SIG-M5 treated with dmso at 0.1 percent for 504 hours (cell line): ENCODE measurements at regions not wholly inside any gene's neighbourhood (a gene's known extent, or its start where the extent isn't known, plus 50 kb on each side); places are given as distances from the start of the nearest gene placed in this dataset.

Experiments
- DNase-seq: peaks from one replicate; lab custom pipeline; 2025; ENCODE audit not compliant: unreplicated experiment; lab: John Stamatoyannopoulos, UW

DNA sequence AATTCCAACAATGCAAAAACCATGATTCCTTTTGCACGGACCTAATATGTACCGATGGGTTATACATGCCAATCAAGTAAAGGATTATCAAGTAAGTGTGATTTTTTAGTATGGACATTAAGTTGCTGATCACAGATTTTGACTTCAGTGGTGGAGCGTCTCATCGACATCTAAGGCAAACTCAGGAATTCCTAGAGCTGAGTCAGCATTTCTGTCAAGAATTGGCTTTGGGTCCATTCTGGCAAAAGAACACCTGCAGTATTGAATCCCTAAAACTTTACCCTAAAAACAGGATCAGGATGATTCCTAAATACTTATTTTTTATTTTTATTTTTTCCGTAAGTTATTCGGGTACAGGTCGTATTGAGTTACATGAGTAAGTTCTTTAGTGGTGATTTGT, 83.6 kb downstream of the HPGD start:
- no peak for DNase-seq

DNA sequence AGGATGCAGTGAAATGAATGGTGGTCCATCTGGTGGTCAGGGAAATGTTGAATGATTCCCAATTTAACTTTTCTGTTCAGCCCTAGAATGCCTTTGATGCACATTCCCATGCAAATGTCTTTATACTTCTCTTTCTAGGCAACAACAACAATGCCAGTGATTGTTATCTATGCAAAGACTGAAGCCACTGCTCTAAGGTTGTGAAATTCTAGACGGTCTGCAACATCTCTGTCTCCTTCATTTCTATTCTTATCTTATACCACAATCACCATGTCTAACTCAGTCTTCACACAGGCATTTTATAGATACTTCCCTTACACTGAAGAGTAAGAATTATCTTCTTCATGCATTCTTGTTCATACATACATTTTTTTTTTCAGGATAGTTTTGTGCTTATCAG, 84.5 kb downstream of the HPGD start:
- DNase-seq: no peak

DNA sequence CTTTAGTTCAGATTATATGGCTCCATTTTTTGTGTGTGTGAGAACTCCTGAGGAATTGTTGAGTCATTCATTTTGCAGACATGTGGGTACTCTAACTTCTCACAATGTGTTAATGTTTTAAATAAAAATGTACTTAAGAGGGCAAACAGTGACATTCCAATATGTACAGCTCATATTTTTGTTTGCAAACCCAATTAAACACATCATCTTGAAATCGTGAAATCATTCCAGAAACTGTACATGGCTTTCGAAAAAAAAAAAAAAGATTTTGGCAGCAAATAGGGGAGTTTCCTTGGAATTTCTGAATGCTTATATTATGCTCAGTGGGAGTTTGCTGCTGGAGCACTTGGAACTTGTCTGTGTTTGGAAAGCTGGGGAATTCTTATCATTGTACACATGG, 85.0 kb downstream of the HPGD start:
- DNase-seq: no peak

DNA sequence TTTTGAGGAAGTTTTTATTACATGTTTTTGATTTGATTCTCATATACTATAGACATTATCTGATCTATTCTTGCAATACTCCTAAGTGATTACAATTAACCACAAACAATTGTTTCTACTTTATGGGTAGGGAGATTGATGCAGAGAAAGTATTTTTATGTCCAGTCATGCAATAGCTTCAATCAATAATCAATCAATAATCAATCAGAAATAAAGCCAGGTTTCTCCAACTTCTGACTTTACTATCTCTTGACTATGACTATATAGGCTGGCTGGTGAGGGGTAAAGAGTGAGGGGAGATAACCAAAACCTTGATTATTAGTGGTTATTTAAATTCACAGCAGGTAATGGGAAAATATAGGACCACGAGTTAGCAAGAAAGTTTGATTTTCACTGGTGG, 85.9 kb downstream of the HPGD start:
- DNase-seq: no peak

DNA sequence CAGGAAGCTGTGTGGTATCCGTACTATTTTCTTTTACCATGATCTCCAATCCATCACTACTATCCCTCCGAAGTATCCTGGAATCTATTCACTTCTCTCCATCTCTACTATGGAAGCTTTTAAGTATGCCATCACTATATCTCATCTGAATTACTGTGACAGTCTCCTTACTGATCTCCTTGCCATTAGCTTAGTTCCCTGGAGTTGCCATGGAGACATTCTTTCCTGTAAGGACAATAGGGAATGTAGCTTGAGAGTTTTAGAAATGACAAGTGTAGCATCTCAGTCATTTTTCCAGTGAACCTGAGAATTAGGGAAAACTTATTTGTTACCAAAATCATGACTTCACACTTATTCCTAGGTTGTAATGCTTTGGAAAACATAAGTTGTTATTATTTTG, 86.3 kb downstream of the HPGD start:
- no peak for DNase-seq

DNA sequence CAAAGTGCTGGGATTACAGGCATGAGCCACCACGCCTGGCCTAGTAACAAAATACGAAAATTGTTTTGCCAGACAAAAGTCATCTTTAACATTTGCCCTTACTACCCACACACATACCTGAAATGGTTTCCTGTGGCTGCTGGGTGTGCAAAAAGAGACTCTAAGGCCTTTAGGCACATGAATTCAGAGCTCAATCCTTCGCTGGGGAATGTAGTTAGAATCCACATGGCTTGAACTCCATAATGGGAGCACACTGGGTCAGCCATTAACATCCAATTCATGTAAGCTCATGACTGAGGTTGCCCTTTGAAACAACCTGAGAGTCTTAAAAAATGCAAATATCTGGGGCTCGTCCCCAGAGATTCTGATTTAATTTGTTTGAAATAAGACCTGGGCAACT, 87.8 kb downstream of the HPGD start:
- DNase-seq: no peak

DNA sequence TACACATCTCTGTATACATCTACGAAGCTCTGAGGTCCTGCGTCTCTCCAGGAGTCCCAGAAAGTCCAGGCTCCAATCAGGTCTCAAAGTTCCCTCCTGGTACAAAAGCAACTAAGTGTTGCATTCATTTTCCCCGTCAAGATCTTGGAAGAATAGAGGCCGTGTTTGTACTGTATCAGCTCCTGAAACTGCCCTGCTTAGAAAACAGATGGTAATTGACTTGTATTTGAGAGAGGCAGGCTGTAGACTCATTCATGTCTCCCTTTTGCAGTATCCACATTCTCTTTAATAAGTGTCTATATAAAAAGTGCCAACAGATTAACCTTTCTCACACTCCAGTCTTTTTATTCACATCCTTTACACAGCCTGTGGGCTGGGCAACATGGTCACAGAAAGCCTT, 91.7 kb downstream of the HPGD start:
- DNase-seq: no peak

DNA sequence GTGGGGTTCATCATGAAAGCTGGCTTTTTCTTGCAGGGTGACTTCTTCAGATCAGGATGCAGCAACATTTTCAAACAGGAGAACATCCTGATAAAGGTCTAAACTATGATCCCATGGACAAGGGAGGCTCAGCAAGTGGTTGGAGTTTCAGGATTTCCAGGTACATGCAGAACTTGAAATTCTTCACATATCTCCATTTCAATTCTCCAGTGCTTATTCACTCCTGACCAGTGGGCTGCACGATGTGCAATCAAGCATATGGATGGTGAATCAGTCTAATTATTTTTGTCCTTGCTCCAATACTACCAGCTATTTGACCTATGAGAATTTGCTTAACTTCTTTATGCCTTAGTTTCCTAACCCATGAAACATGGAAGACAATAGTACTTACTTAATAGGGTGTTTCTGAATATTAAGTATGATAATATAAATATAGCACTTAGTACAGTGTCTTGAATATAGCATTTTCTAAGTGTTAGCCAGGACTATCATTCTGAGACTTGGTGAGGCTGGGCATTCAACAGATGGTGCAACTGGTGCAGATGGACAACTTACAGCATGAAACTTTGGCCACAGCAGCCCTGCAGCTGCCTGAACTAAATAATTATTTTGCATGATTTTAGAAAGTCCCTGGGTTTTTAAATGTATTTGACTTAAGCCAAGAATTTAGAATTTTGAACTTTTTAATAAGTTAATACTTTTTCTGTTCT, 92.4 kb downstream of the HPGD start:
- DNase-seq: no peak

DNA sequence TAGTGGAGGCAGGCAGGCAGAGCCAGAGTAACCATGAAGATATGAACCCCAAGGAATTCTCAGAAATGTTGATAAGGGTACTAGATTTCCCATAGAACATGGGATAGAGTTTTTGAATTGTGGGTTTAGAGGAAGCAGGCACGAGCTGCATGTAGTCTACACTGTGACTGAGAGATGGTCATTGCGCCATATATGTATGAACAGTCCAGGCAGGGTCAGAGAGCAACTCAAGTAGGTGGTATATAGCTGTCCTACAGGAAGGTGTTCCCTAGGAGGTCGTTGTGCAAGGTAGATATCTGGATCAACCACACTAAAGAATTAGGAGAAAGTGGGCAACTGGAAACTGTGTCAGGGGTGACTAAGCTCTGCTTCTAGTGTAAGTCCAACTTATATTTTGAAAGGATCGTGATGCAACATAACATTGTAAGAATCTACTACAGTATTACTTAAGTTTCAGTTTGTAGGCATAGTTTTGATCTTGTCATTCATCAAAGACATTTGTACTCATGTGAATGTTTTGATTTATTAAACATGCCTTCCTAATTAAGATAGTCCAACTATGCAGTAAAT, 94.6 kb downstream of the HPGD start:
- DNase-seq: no peak

DNA sequence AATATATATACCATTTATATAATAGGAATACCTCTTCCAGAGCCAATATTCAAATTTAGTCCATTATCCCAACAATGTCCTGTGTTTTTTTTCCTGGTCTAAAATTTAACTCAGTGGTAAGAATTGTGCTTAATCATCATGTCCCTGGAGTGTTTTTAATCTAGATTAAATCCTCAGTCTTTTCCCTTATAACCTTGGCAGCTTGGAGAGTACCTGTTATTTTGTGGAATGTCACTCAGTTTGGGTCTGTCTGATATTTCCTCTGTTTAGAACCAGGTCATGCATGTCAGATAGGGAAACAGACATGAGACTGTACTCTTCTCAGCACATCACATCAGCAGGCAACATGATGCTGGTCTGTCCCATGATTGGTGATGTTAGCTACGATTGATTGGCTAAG, 96.6 kb downstream of the HPGD start:
- no peak for DNase-seq

DNA sequence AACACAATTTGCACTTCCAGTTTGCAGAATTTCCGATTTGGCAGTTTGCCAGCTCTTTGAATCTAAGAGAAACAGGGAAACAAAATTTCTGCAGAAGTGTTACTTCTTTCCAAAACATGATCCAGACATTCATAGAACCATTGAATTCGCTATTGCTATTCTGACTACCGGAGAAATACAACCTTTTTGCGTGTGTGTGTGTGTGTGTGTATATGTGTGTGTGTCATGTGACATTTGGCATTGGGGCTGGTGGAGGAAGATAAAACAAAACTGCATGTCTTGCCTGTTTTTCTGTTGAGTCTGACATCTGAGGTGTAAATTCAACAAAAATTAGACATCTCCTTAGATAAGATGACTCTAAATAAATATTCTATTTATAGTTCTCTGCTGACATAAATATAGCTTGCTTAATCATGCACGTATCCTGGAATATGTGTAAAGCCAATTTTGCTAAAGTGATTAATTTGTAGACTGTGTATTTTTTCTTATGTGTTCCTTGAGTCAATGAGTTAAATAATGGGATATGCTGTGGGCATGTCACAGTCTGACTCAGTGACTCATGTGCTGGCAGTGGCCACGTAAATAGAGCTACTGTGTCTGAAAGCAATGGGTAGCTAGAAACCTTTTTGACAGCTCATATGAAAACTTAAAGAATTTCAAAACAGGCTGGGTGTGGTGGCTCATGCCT, 98.9 kb downstream of the HPGD start:
- no peak for DNase-seq

DNA sequence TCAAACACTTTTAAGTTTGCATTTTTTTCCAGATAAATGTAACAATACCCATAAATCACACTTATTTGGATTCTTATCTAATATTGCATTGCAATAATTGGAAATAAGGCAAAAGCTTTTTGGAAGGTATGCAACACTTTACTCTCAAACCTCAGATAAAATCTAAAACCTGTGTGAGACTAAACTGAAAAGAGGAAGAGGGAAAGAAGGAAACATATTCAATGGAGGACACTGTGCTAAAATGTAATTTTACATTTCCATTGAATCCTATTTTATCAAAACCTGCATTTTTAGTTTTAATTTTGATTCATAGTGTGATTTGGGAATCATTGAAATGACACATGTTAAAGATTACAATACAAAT, 99.4 kb downstream of the HPGD start:
- peak; percentile 7 for DNase-seq

DNA sequence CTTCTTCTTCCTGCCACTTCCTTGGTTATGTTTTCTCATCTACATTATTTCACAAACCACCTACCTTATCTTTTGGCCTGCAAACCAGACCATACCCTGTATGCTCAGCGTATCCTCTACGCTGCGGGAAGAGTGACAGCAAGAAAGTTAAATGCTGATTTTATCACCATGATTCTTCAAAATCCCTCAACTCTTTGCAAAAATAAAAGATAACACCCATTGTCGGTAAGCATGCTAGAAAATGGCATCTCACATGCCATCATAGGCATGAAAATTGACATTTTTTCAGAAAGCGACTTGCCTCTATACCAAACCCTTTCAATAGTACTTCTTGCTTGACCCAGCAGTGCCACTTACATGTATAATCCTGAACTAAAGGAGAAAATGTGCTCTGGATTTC, 102.0 kb downstream of the HPGD start:
- no peak for DNase-seq

DNA sequence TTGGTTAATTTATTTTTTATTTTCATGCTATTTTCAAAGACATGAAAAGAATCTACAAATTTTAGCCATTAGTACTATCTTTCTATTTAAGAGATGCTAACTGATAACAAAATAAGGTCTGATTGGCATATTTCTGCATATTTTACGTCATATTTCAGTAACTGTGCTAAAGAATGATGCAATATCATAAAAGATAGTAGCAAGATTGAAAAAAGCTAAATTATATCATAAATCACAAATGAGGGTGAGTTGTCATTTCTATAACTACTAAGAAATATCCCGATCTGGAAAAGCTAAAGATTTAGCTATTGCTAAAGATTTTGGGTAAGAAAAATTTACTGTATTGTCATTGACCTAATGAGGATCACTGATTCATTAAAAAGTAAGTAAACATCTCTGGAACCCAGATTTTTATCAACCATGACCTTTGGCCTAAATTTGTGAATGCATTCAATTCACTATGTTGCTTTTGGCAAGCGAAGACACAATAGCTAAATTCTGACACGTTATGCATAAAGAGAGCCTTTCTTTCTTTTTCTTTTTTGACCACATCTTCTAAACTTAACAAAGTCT, 103.6 kb downstream of the HPGD start:
- no peak for DNase-seq

DNA sequence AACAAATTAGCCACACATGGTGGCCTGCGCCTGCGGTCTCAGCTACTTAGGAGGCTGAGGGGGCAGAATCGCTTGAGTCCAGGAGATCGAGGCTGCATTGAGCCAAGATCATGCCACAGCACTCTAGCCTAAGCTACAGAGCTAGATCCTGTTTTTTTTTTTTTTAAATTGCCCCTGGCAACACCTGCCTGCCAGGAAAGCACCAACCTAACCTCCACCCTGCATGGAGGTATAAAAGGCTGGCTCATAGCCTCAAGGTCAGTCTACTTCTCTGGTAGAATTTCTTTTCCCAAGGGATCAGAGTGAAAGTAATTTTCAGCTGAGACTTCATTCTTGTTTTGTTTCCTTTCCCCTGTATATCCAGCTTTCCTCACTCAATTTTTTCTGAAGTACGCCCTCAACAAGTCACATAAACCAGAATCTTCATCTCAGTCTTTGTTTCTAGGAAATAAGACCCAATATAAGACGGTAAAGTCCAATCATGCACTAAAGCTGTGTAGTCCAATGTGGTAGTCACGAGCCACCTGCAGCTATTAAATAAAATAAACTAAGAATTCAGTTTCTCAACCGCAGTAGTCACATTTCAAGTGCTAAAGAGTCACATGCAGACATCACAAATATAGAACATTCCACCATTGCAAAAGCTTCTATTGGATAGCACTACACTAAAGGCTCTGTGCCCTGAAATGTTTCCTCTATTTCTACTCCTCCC, 113.3 kb downstream of the HPGD start:
- DNase-seq: no peak

DNA sequence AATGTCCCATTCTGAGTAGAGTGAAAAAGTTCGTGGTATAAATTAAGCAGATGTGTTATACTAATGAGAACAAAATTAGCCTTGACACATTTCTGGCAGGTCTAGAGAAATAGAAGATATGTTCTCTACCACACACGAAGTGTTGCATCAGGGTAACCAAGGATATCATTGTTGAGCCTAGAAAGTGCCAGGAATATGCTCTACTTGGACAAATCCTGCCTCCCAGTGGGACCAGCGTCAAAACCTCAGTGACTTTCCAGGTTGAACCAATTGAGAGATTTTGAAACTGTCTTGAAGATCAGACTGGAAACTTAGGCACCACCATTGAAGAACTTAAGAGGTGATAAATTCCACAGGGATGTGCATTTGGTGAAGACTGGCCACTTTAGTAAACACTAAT, 115.9 kb downstream of the HPGD start:
- no peak for DNase-seq

DNA sequence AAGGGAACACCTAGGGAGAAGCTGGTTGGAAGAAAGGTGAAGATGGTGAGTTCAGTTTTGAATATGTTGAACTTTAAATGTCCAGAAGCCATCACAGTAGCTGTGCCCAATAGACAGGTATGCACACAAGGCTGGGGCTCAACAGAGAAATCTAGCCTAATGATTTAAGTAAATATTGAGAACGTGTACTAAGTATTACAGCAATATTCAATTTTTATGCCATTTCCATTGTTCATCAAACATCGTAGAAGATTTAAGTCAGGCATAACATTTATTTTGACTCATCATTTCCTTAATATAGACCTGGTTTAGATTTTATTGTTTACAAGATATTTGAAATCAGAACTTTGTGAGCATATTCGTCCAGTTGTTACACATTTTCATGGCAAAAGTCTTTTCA, 116.4 kb downstream of the HPGD start:
- DNase-seq: no peak

DNA sequence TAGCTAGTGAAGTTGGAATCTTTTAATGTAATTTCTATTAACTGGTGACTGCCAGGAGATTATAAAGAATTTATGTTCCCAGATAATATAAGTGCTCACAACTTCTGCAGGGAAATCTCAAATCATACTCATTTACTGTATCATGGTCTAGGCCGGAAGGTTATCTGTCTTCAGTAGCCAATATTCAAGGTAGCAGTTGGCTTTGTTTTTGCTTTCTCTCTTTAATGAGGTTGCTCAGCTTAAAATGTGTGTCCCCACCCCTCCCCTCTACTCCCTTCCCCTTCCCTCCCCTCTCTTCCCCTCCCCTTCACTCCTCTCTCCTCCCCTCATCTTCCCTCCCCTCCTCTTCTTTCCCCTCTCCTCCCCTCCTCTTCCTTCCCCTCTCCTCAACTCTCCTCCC, 117.6 kb downstream of the HPGD start:
- DNase-seq: no peak

DNA sequence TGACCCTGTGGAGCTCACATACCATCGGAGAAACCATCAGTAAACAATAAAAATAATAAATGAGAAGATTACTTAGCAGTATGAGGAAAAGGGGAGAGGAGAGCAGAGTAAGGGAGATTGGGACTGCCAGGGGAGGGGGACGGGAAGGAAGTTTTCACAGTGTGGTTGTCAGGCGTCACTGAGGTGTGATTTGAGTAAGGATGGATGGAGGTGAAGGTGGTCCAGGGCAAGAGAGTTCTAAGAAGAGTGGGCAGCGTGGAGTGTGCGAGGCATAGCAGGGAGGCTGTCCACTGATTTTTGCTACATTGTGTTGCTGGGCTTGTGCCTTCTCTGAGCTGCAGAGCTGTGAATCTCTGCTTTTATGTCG, 119.1 kb downstream of the HPGD start:
- DNase-seq: no peak

DNA sequence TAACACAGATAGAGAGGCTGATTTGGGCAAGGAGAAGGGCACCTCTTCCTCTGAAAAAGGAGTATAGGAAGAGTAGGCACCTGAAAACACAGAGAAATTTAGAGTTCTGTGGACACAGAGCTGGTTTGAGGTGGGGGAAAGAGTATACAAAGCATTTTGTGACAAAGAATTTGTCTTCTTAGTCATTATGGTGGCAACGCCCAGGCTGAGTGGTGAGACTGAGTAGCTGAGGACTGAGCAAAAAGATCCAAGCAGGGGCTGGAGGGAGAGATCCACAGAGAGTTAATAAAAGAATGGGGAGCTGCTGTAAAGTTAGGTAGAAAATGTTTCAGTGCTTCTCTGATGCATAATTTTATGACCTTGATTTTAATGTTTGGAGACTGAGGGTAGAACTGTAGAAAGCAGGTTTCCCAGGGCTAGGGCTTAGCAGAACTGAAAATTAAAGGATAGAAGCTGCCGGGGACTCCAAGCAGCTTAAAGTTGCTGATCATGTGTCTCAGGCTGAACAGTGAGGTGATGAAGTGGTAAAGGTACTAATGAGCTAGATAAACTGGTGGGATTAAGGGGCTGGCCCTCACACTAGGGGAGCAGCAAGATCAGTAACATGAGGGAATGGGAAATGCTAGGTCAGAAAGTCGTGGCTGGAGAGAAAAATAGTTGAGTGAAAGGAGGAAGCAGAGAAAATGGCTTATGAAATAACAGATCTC, 118.9 kb downstream of the CEP44 start:
- no peak for DNase-seq

DNA sequence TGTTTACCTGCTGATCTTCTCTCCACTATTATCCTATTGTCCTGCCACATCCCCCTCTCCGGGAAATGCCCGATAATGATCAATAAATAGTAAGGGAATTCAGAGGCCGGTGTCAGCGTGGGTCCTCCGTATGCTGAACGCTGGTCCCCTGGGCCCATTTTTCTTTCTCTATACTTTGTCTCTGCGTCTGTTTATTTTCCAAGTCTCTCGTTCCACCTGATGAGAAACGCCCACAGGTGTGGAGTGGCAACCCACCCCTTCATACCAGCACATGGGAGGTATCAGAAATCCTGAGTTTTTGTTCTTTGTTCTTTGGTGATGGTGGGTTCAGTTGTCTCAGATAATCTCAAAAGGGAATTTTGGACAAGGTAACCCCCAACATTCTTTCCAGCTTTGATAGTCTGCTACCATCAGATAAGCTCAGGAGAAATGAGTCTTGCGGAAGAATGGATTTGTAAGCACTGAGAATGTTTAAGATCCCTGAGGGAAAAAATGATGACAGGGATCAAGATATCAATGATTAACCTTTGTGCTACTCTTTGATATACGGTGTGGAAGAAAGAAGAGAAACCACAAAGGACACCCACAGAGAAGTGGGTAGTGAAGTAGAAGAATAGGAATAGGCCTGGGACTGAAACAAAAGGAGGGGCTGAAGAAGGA, 117.9 kb downstream of the CEP44 start:
- DNase-seq: no peak
